HCT116 (cell line): ENCODE measurements at regions not wholly inside any gene's neighbourhood (a gene's known extent, or its start where the extent isn't known, plus 50 kb on each side); places are given as distances from the start of the nearest gene placed in this dataset.
A peak's percentile ranks its signal among the peaks of the same experiment; 100 is the strongest.

Experiments
- ATAC-seq: fragments of 200-7000 bp; cut with Tn5 transposase; 2 replicates; pipeline ENCODE4 v1.9.1; 2020; ENCODE audit warnings: mild to moderate bottlenecking, moderate library complexity
- BruUV-seq: library from RNA; stranded (reverse); fragments of 400-500 nt; replicated peaks from 2 replicates; lab custom pipeline; 2021; lab: Mats Ljungman, UMichigan
- CTCF ChIA-PET: fragments of 300-600 bp; sonication (Branson Sonifier 250); formaldehyde crosslinking; loops from one replicate; lab custom pipeline; 2021; ENCODE audit warnings: antibody characterized with exemption; lab: Charles Lee
- POLR2A ChIA-PET: fragments of 300-600, 350-600 bp; sonication (Branson Sonifier 250); formaldehyde crosslinking; loops from one replicate; lab custom pipeline; 2021; ENCODE audit warnings: antibody characterized with exemption; lab: Charles Lee
- RAD21 ChIA-PET, 2 experiments: fragments of 300-600 bp; sonication (Branson Sonifier 250); formaldehyde crosslinking; loops; one replicate each; lab custom pipeline; 2023; ENCODE audit warnings: low total read pairs in 2 of 2; ENCODE audit not compliant: uncharacterized antibody in 2 of 2, unreplicated experiment in 2 of 2, low non-redundant PET in 1 of 2; lab: Charles Lee
- DNase-seq: peaks from one replicate; pipeline ENCODE4 v3.0.0-alpha.2; 2010; ENCODE audit warnings: low read depth, low spot score
- H2AFZ ChIP-seq: fragments of 200-600 bp; shearing (Covaris generic), sonication (generic); 2 replicates; pipeline ENCODE4 v1.6.1; 2017; ENCODE audit warnings: low read depth, mixed run types, mixed read lengths, antibody characterized with exemption, low read length; ENCODE audit not compliant: poor library complexity, severe bottlenecking
- H3K27ac ChIP-seq: 2 replicates; pipeline ENCODE4 v1.5.1; 2012; ENCODE audit warnings: low read depth, low read length
- H3K27me3 ChIP-seq: fragments of 200-600 bp; sonication (generic); 2 replicates; pipeline ENCODE4 v1.6.1; 2016; ENCODE audit warnings: mixed run types, low read length, mixed read lengths; ENCODE audit not compliant: insufficient read depth
- H3K36me3 ChIP-seq, 2 experiments: fragments of 200-500 bp in 1 of 2; fragments of 200-600 bp in 1 of 2; sonication (Bioruptor generic) in 1 of 2; sonication (generic) in 1 of 2; 2 replicates each; pipeline versions ENCODE4 v1.5.1 to v1.6.1; 2014 to 2016; ENCODE audit warnings: low read length in 2 of 2, inconsistent platforms in 1 of 2, mixed read lengths in 1 of 2, mixed run types in 1 of 2; ENCODE audit not compliant: insufficient read depth in 2 of 2, control insufficient read depth in 1 of 2
- H3K4me1 ChIP-seq, 2 experiments: fragments of 200-600 bp in 1 of 2; sonication (generic) in 1 of 2; 2 replicates each; pipeline versions ENCODE4 v1.5.1 to v1.6.1; 2012 to 2017; ENCODE audit warnings: low read length in 2 of 2, inconsistent platforms in 1 of 2, mild to moderate bottlenecking in 1 of 2, mixed read lengths in 1 of 2, mixed run types in 1 of 2, moderate library complexity in 1 of 2; ENCODE audit not compliant: insufficient read depth in 2 of 2, control insufficient read depth in 1 of 2
- H3K4me2 ChIP-seq: fragments of 200-600 bp; sonication (generic); 2 replicates; pipeline ENCODE4 v1.6.1; 2017; ENCODE audit warnings: mixed run types, low read length, mixed read lengths
- H3K4me3 ChIP-seq, 2 experiments: fragments of 200-600 bp in 1 of 2; sonication (generic) in 1 of 2; replicated peaks in 1 of 2; 2 replicates each; pipeline ENCODE4 v1.5.1; 2011 to 2016; ENCODE audit warnings: low read length in 2 of 2, control low read depth in 1 of 2, low read depth in 1 of 2, mild to moderate bottlenecking in 1 of 2, mixed read lengths in 1 of 2, mixed run types in 1 of 2
- H3K79me2 ChIP-seq: fragments of 200-600 bp; sonication (generic); 2 replicates; pipeline ENCODE4 v1.6.1; 2017; ENCODE audit warnings: mild to moderate bottlenecking, mixed run types, low read length, moderate library complexity, mixed read lengths; ENCODE audit not compliant: insufficient read depth
- H3K9ac ChIP-seq: fragments of 200-600 bp; sonication (generic); 2 replicates; pipeline ENCODE4 v1.6.1; 2016; ENCODE audit warnings: low read length, mixed read lengths
- H3K9me2 ChIP-seq: fragments of 200-600 bp; sonication (generic), shearing (Covaris generic); 2 replicates; pipeline ENCODE4 v1.6.1; 2017; ENCODE audit warnings: mixed run types, mild to moderate bottlenecking, moderate library complexity; ENCODE audit not compliant: insufficient read depth
- H3K9me3 ChIP-seq, 2 experiments: fragments of 200-500 bp in 1 of 2; fragments of 200-600 bp in 1 of 2; sonication (Bioruptor generic) in 1 of 2; sonication (generic) in 1 of 2; 2 replicates each; pipeline ENCODE4 v1.6.1; 2014 to 2017; ENCODE audit warnings: low read length in 2 of 2, mixed read lengths in 2 of 2, inconsistent platforms in 1 of 2, low read depth in 1 of 2, mild to moderate bottlenecking in 1 of 2, mixed run types in 1 of 2, moderate library complexity in 1 of 2; ENCODE audit not compliant: control insufficient read depth in 1 of 2, insufficient read depth in 1 of 2
- H4K20me1 ChIP-seq: fragments of 200-600 bp; sonication (generic), shearing (Covaris generic); 2 replicates; pipeline ENCODE4 v1.6.1; 2017; ENCODE audit warnings: mixed run types, mild to moderate bottlenecking, moderate library complexity; ENCODE audit not compliant: insufficient read depth
- CTCF ChIP-seq, 3 experiments: fragments of 200-600 bp in 1 of 3; sonication (generic) in 1 of 3; IDR thresholded peaks in 2 of 3; conservative IDR thresholded peaks in 1 of 3; 2 replicates each; pipeline ENCODE4 v1.5.1; 2012 to 2017; ENCODE audit warnings: low read depth in 2 of 3, low read length in 2 of 3, antibody characterized with exemption in 1 of 3, borderline replicate concordance in 1 of 3, control low read depth in 1 of 3, mild to moderate bottlenecking in 1 of 3, mixed read lengths in 1 of 3, mixed run types in 1 of 3, moderate library complexity in 1 of 3; ENCODE audit not compliant: insufficient read depth in 1 of 3
- POLR2AphosphoS5 ChIP-seq: IDR thresholded peaks from 2 replicates; pipeline ENCODE4 v1.6.1; 2011; ENCODE audit warnings: mild to moderate bottlenecking, low read depth, low read length, moderate library complexity
- intact Hi-C: fragments of 100-400 bp; cut with micrococcal nuclease; formaldehyde crosslinking; loops from 2 replicates; pipeline ENCODE4 v1.10.0; 2022
- TF ChIP-seq, protein P1 (sequence below): IDR thresholded peaks from 2 replicates; pipeline ENCODE4 v1.6.1; 2012

GRCh38 chr11:45089251-45089650, 57.2 kb upstream of the PRDM11 start:
- Histone ChIP-seq H3K79me2 (no peaks in the 10 kb centered on the region), H3K9ac (no peak overlapping the region), H3K27me3 (0 out of 2 replicates have a peak, but pooled peaks cover 12% of the 10 kb centered on the region), H2AFZ (no peak overlapping the region), H3K36me3 (no peaks in the 10 kb centered on the region), H3K9me3 (no peaks in the 10 kb centered on the region), H3K27ac (no peak overlapping the region), H3K4me3 (no peak overlapping the region), H3K9me2 (no peaks in the 10 kb centered on the region), H4K20me1 (no peaks in the 10 kb centered on the region), H3K4me1 (no peaks in the 10 kb centered on the region), H3K4me2 (no peak overlapping the region)
- no TSS peak for BruUV-seq
- ChIA-PET RAD21 (no interaction called here), CTCF (interaction anchor here (1.1 to 1.8 kb wide), 3 partner anchors 14 to 153 kb away, joined by 3 to 4 read pairs (median 4); no protein-coding TSS in a partner anchor), POLR2A (no interaction called here)
- no peak for TF ChIP-seq POLR2AphosphoS5
- ATAC-seq, result no peak
- no peak for DNase-seq
- intact Hi-C loops, result no loop called here

DNA sequence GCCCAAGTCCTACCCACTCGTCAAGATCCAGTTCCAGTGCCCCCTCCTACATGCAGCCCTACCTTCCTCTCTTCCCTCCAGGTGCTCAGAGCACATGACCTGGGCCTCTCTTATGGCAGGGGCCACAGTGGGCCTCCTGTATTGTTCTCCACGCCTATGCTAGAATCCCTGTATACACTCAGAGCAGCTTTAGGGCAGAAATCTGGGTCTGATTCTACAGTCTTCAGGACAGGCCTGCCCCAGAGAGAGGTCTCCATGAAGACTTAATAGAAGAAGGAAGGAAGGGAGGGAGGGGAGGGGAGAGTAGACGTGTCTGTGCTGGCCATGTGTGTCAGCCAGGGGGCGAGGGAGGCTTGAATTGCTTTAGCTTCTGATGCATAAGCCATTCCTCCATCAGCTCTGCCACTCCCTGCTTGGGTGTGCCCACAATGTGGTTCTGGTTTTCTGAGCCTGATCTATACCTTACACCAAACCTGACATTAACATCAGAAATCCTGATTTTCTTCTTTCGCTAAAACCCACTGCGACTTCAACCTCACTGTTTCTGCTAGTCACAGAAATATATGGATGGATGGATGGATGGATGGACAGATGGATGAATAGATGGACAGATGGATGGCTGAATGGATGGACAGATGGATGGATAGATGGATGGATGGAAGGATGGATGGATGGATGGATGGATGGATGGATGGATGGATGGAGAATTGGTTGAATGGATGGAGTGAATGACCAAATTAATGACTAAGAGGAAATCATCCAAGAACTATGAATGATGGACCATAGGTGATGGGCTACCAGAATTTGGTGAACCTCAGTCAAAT, 56.6 kb upstream of the PRDM11 start:
- CTCF ChIA-PET, result interaction anchor here (1.1 to 1.8 kb wide), 3 partner anchors 14 to 153 kb away, joined by 3 to 4 read pairs (median 4); no protein-coding TSS in a partner anchor
- Histone ChIP-seq H3K9me3 (no peaks in the 10 kb centered on the region), H3K79me2 (no peaks in the 10 kb centered on the region), H2AFZ (no peak overlapping the region), H3K4me2 (no peak overlapping the region)
- POLR2A ChIA-PET, result no interaction called here
- BruUV-seq, result no TSS peak
- DNase-seq, result no peak
- peak in 2 of 3 experiments; percentile 25 to 27; a peak in 3 of 6 replicates for TF ChIP-seq CTCF (IDR thresholded peaks at IDR 0.05 in 2 of 3, conservative IDR thresholded peaks at IDR 0.05 in 1 of 3; ENCODE audit: borderline replicate concordance in 1 of 3, insufficient read depth in 1 of 3, low read depth in 2 of 3, low read length in 2 of 3)
- TF ChIP-seq, protein P1, sequence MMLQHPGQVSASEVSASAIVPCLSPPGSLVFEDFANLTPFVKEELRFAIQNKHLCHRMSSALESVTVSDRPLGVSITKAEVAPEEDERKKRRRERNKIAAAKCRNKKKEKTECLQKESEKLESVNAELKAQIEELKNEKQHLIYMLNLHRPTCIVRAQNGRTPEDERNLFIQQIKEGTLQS, result no peak
- TF ChIP-seq, all 23 proteins: peak for 1
- RAD21 ChIA-PET, result no interaction called here
- ATAC-seq, result peak; percentile 77
- no peaks in the 10 kb centered on the region for H3K36me3 ChIP-seq
- peaks cover 13% of the 10 kb centered on the region; the same call in 1 of the 2 replicates for H3K27me3 ChIP-seq
- H4K20me1 ChIP-seq, result no peaks in the 10 kb centered on the region
- no peak overlapping the region for H3K9ac ChIP-seq
- H3K4me1 ChIP-seq, result no peaks in the 10 kb centered on the region
- no peak overlapping the region for H3K27ac ChIP-seq
- no peaks in the 10 kb centered on the region for H3K9me2 ChIP-seq
- intact Hi-C loops, result no loop called here
- no peak overlapping the region for H3K4me3 ChIP-seq
